Epidermal melanocyte (primary cell): ENCODE measurements at regions not wholly inside any gene's neighbourhood (a gene's known extent, or its start where the extent isn't known, plus 50 kb on each side); places are given as distances from the start of the nearest gene placed in this dataset.
A peak's percentile ranks its signal among the peaks of the same experiment; 100 is the strongest.

ENCODE experiments used
- DNase-seq: peaks from one replicate; pipeline ENCODE4 v3.0.0; 2011; ENCODE audit warnings: low spot score; ENCODE audit not compliant: insufficient read length

GRCh38 chr1:58890609-58891008 is 106.8 kb upstream of the JUN start:
- DNase-seq = no peak

GRCh38 chr1:58891347-58891746 is 107.5 kb upstream of the JUN start:
- no peak for DNase-seq

- no peak for DNase-seq
Measured at GRCh38 chr1:58893257-58893869, 109.5 kb upstream of the JUN start.

DNA sequence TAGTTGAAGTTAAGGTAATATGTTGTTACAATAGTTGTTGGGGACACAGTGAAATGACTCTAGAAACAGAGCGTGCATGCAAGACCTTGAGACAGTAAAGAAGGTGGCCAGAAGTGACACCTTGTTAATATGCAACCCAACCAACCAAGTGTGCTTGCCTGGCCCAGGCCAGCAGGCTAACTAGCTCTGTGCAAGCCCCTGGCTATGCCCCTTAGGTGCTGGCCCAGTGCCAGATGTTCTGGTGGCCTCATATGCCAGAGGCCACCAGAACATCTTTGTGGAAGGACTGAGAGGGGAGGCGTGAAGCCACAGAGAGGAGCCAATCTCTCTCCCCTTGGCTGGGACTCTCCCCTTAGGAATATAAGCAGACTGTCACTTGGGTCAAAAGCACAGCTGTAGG is 111.2 kb upstream of the JUN start:
- no peak for DNase-seq

DNA sequence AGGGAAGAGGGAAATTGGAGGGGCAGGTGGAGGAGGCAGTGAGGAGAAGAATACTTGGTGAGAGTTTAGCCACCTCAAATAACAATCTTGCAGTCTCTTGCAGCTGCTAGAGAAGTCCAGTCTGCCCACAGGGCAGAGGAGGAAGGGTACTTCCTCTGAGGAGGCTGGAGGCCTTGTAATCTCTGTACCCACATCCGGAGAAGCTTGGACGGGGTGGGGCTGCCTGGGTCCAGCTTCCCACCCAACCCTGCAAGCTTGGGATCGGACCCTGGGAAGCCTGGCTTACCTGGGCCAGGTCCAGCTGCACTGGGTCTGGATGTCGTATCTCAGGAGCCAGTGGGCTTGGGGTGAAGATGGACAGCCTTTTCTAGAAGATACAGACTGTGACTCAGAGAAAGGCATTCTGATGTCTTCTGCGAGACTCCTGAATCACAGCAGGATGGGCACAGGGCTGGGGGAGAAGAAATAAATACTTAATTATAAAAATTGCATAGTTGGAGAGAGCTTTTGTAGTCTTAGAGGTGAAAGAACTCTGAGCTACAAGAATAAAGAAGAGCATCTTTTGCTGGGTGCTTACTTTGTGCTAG is 111.8 kb upstream of the JUN start:
- DNase-seq = no peak

GRCh38 chr1:58896246-58897183 is 112.7 kb upstream of the JUN start:
- no peak for DNase-seq

DNA sequence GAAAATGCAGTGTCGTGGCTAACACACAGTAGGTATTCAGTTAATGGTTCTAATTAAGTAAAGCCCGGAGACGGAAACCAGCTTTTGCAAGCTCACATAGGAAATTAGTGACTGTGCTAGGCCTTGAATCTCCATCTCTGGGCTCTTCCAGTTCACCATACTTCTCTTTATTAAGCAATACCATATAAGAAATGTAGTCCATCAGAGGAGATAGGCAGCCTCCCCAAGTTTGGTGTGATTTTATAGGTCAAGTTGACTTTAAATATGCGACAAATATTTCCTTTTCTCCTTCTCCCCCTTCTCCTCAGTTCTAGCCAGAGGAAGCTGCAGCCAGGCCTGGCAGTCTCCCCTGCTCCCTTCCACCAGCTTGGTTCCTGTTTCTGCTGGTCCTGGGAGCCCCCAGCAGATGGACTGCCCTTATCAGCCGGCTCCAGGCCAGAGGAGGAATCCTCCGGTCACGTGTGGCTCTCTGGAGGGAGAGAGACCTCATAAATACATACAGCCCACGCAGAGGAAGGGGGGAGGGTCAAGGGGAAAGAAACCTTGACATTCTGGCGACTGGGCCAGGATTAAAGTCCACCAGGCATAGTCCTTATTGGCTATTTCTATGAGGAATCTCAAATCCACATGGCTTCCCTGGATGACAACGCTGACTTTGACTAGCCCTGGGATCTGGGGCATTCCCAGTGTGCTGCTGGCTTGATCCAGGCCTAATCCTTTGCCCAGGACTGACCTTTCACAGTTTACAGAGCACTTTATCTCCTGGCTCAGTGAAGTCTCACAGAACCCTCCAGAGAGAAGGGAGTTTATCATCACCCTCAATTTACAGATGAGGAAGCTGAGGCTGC is 115.1 kb upstream of the JUN start:
- DNase-seq = no peak

- no peak for DNase-seq
Measured at GRCh38 chr1:58899587-58900271, 115.9 kb upstream of the JUN start.

- DNase-seq = no peak
Measured at GRCh38 chr1:58900396-58900795, 116.5 kb upstream of the JUN start.

DNA sequence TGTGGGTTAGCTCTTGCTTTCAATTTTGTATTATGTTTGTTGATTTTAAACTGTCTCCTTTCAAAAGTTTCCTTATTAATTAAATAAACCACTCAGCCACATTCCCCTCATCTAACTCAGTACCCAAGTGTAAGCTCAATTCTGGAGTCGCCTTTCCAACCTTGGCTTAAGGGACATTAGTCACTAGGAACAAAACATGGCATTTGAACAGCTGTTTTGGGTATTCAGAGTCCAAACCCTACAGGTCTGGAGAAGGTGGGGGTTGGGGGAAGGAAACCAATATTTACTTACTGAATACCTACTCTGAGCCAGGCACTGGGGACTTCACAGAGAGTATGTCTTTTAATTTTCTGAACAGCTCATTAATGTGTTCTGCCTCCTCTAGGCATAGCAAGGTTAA is 117.2 kb upstream of the JUN start:
- no peak for DNase-seq

GRCh38 chr1:58902830-58903513 is 119.1 kb upstream of the JUN start:
- DNase-seq = no peak

DNA sequence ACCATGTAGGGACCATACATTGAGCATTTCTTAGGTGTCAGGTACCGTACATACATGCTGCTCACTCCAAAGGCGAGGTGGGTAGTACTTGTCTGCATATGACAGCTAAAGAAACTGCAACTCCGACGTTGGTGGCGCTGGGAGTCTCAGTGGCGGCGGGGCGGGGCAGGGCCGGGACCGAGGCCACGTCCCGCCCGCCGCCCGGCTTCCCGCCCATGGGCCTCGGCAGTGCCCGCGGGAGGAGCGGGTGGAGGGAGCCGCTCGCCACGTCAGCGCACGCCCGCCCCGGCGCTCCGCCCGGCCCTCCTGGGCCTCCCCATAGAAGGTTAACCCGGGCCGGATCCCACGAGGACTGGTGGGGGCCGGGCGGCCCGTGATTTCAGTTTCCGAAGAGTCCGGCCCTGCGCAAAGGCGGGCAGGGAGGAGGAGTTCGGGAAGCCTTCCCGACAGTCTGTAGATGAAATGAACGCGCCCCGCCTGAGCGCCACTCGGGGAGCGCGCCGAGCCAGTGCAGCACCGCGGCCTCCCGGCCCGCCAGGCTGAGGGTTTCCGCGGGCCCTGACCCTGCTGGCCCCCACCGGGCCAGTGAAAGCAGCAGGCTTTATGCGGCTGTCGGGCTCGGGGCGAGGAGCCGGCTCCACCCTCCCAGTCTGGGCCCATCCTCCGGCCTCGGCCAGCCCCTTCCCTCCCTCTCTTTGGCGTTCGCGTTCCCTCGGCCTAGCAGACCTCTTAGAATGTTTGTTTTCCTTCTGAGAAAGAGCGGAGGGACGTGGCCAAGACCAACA is 119.9 kb upstream of the JUN start:
- peak; percentile 79 for DNase-seq

DNA sequence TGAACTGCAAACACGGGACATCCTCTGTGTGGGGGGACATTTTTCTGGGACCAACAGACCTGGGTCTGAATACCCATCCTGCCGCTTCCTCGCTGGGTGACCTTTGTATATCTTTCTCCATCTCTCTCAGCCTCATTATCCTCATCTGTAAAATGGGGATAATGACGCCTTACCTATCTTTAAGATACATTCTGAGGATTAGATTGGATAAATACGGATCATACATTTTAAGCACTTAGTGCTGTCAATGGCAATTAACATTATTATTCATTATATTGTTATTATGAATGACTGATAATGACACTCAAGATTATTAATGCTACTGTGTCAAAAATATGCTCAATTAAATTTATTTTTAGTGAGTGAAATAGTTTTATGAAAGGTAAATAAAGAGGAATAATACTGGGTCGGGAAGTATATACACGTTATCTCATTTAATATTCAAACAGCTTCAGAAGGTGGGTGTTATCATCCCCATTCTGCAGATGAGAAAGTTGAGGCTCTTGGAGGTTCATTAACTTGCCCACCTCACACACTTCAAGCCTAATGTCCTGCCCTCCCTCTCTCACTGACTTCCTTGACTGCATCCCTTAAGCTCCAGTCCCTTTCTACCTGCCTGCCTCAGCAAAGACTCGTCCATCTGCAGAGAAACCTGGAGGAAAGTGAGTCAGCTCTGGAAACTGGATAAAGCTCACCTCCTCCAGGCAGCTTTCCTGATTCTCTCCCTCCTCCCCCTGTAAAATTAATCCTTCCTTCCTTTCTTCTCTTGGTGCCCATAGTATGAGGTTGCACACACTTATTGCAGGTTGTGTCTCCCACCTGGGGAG is 120.7 kb upstream of the JUN start:
- no peak for DNase-seq

GRCh38 chr1:58905126-58905490 is 121.3 kb upstream of the JUN start:
- DNase-seq = no peak

- DNase-seq = no peak
Measured at GRCh38 chr1:58905628-58906221, 121.9 kb upstream of the JUN start.

GRCh38 chr1:58907398-58907797 is 123.6 kb upstream of the JUN start:
- no peak for DNase-seq

- no peak for DNase-seq
Measured at GRCh38 chr1:58908561-58909560, 125.0 kb upstream of the JUN start.
